Fibroblast of the aortic adventitia (primary cell): ENCODE measurements at regions not wholly inside any gene's neighbourhood (a gene's known extent, or its start where the extent isn't known, plus 50 kb on each side); places are given as distances from the start of the nearest gene placed in this dataset.

Experiments used
- DNase-seq: peaks from one replicate; pipeline ENCODE4 v3.0.0-alpha.2; 2010; ENCODE audit warnings: low read depth
- H3K4me3 ChIP-seq: 2 replicates; pipeline ENCODE4 v1.5.1; 2011; ENCODE audit warnings: low read depth, mild to moderate bottlenecking, control low read depth, low read length, moderate library complexity
- TF ChIP-seq, protein P1 (sequence below): IDR thresholded peaks from 2 replicates; pipeline ENCODE4 v1.5.1; 2011; ENCODE audit warnings: mild to moderate bottlenecking, low read length, control low read depth, inconsistent platforms; ENCODE audit not compliant: insufficient read depth

DNA sequence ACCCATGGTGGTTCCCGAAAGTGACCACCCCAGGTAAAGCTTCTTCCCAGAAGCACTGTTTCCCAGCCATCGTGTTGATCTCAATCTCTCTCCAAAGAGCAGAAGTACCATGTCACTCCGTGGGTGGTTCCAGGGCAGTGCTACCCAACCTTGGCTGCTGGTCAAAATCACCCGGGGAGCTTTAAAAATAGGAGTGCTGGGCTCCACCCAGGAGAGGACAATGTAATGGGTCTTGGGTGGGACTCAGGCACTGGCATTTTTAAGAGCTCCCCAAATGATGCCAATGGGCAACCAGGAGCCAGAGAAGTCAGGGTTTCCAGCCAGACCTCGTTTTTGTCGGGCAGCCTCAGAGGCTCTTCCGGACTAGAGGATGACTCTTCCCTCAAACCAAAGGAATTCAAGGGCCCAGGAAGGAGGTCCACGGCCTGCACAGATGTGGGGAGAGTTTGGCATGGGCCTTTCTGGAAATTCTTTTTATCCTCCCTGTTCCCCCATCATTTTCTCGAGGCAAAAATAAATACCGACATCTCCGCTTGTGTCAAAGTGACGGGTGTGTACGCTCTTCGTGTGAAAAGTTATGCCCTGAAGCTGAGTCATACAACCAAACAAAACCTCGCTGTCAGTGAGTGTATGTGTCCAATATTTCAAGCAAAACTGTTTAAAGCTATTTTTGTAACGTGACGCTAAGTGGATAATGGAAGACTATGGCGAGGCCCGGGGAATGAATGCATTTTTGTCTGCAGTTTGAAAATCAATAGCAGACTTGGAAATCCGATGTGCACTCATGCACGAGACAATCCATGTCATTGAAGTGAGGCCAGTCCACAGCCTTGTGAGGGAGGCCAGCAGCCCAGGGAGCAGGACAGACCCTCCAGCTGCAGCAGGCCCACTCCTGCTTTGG, 364.1 kb downstream of the FOXL1 start:
- no peak for DNase-seq
- TF ChIP-seq, protein P1, sequence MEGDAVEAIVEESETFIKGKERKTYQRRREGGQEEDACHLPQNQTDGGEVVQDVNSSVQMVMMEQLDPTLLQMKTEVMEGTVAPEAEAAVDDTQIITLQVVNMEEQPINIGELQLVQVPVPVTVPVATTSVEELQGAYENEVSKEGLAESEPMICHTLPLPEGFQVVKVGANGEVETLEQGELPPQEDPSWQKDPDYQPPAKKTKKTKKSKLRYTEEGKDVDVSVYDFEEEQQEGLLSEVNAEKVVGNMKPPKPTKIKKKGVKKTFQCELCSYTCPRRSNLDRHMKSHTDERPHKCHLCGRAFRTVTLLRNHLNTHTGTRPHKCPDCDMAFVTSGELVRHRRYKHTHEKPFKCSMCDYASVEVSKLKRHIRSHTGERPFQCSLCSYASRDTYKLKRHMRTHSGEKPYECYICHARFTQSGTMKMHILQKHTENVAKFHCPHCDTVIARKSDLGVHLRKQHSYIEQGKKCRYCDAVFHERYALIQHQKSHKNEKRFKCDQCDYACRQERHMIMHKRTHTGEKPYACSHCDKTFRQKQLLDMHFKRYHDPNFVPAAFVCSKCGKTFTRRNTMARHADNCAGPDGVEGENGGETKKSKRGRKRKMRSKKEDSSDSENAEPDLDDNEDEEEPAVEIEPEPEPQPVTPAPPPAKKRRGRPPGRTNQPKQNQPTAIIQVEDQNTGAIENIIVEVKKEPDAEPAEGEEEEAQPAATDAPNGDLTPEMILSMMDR, result no peak
- H3K4me3 ChIP-seq, result no peak overlapping the region

DNA sequence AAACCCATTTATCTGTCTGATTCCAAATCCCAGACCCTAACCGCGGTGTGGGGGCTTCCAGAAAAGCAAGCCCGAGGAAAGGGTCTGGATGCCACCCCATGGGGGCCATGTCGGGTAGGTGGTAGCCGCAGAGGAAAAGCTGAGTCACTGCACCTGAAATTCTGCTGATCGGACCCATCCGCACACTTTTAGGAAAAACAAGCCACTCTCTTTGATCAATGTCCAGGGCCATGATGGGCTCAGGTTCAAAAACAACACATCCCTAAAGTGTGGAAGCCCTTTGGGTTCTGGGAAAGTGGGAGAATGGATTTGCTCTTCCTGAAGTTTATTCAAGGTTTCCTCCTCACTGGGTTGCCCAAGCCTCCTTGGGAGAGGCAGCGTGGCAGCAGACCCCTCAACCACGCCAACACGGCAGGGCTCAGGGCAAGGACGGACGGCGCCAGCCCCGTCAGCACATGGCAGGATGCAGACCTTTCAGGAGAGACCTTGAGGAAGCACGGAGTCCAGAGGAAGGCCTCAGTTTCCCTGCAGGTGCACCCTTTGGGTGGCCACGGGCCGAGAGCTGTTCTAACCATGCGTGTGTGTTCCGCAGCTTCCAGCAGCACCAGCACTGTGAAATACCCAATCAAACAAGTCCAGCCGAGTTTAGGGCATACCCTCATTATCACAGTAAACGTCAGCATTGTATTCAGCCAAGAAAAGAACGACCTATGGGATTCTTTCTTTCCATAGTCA, 367.0 kb downstream of the FOXL1 start:
- TF ChIP-seq, protein P1, result no peak
- no peak for DNase-seq

DNA sequence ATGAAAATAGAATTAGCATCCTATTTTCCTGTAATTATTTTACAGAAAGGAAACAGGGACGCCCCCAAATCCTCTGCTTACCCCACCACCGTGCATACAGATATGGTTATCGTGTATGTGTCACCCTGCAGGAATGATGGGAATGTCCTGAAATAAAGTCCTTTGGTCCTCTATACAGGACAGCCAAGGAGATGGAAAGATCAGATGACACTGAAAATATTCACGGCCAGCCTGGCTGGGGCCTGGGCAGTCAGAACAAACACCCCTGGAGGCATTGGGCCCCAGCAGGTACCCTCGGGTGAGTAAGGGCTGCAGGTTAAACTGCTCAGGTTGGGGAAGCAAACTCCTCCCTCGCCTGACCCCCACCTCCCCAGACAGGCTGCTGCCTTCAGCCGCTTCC, 368.0 kb downstream of the FOXL1 start:
- H3K4me3 ChIP-seq, result no peak overlapping the region
- TF ChIP-seq, protein P1, result no peak
- DNase-seq, result peak; percentile 32

More for the DNA sequence above, 367.0 kb downstream of the FOXL1 start:
- H3K4me3 ChIP-seq, result no peak overlapping the region

DNA sequence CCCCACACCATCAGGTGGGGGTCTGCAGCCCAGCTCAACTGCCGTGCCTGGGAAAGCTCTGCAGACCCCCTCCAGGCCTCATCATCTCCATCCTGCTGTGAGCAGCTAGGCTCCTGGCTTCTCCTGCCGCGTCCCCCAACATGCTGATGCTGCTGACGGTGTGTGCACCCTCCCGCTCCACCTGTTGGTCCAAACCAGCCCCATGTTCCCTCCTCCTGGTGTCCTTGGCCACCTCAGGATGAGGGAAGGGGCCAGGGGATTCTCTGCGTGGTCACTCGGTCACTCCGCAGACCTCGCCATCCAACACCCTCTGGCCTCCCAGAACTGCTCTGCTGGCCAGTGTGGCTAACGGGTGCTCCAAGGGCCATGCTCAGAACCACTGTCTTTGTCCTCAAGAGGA, 368.6 kb downstream of the FOXL1 start:
- DNase-seq, result no peak
- TF ChIP-seq, protein P1, result no peak
- no peak overlapping the region for H3K4me3 ChIP-seq

DNA sequence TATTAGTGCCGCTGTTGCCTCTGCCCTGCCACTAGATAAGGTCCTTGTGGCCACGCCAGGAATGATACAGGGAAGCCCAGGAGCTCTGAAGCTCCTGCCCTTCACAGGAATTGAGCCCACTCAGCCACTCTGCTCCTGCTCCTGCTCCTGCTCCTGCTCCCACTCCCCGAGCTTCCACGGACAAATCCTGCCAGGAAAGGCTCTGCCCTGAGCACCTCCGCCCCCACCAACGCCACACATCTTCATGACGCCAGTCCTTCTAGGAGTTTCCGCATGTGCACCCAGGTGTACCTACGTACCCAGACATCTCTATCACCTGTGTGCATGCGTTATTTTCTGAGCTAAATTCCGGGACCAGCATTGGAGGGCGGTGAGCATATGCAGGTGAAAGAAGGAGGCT, 369.1 kb downstream of the C16orf95 start:
- TF ChIP-seq, protein P1, result no peak
- no peak for DNase-seq

DNA sequence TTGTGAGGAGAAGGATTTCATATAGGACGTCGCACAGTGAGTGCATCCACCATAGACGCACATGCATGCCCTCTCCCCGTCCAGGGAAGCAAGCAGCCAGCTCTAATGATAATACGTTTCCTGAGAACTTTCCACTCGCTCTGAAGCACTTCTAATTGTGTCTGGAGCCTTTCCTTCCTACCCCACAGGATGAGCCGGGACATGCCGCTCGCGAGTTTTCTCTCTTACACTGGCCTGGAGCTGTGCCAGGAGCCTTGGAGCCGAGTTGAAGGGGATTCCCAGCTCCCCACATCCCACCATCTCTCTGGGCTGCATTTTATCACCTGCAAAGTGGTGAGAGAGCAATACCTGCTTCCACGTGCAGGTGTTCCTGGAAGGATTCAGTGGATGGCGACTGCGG, 368.1 kb downstream of the C16orf95 start:
- no peak for DNase-seq
- TF ChIP-seq, protein P1, result no peak

More for the DNA sequence above, 369.1 kb downstream of the C16orf95 start:
- no peak overlapping the region for H3K4me3 ChIP-seq

More for the DNA sequence above, 368.1 kb downstream of the C16orf95 start:
- no peak overlapping the region for H3K4me3 ChIP-seq
